Vagina (tissue), 2 donors: ENCODE measurements at regions not wholly inside any gene's neighbourhood (a gene's known extent, or its start where the extent isn't known, plus 50 kb on each side); places are given as distances from the start of the nearest gene placed in this dataset.

Source experiments
- DNase-seq, 2 donors: peaks; one replicate each; pipeline ENCODE4 v3.0.0-alpha.2; 2017; ENCODE audit errors: extremely low spot score in 2 of 2
- H3K27ac ChIP-seq: fragments of 200-600 bp; sonication (generic); one replicate; pipeline ENCODE4 v1.5.1; 2019
- H3K27me3 ChIP-seq: fragments of 200-600 bp; sonication (generic); one replicate; pipeline ENCODE4 v1.5.1; 2019
- H3K36me3 ChIP-seq, 2 donors: fragments of 200-600 bp; sonication (generic); one replicate each; pipeline ENCODE4 v1.5.1; 2017 to 2019
- H3K4me1 ChIP-seq: fragments of 200-600 bp; sonication (generic); one replicate; pipeline ENCODE4 v1.5.1; 2019
- H3K4me3 ChIP-seq, 2 donors: fragments of 200-600 bp; sonication (generic); 1 replicate in 1 of 2; 2 replicates in 1 of 2; pipeline ENCODE4 v1.5.1; 2016 to 2019
- H3K9me3 ChIP-seq: fragments of 200-600 bp; sonication (generic); one replicate; pipeline ENCODE4 v1.5.1; 2019
- CTCF ChIP-seq, 3 experiments: fragments of 450-650 bp in 2 of 3; fragments of 200-600 bp in 1 of 3; sonication (generic) in 1 of 3; IDR thresholded peaks; one replicate each; pipeline ENCODE4 v1.5.1; 2017 to 2019; ENCODE audit warnings: antibody characterized with exemption in 3 of 3, mild to moderate bottlenecking in 2 of 3, moderate library complexity in 2 of 3
- POLR2A ChIP-seq, 2 donors: fragments of 450-650 bp; IDR thresholded peaks; one replicate each; pipeline ENCODE4 v1.6.1; 2017; ENCODE audit warnings: antibody characterized with exemption in 2 of 2, mild to moderate bottlenecking in 2 of 2, moderate library complexity in 2 of 2
- POLR2AphosphoS5 ChIP-seq, 2 donors: sonication (generic); formaldehyde crosslinking; IDR thresholded peaks; one replicate each; pipeline ENCODE4 v1.9.0; 2017; ENCODE audit warnings: antibody characterized with exemption in 2 of 2, mild to moderate bottlenecking in 2 of 2, low read depth in 1 of 2; ENCODE audit not compliant: insufficient read depth in 1 of 2
- intact Hi-C: fragments of 100-400 bp; cut with DNase I; formaldehyde crosslinking; loops from one replicate; pipeline ENCODE4 v1.15.1; 2023

GRCh38 chr4:38325629-38325913, 338.4 kb upstream of the KLF3 start:
- no peaks in the 10 kb centered on the region for H3K9me3 ChIP-seq
- intact Hi-C loops: no loop called here
- no peaks in the 10 kb centered on the region for H3K36me3 ChIP-seq
- no peaks in the 10 kb centered on the region for H3K27me3 ChIP-seq
- no peak for DNase-seq
- peaks cover 5% of the 10 kb centered on the region for H3K4me1 ChIP-seq
- H3K27ac ChIP-seq: no peak overlapping the region
- no peak for TF ChIP-seq CTCF (IDR thresholded peaks at IDR 0.05)
- no peak for TF ChIP-seq POLR2A (IDR thresholded peaks at IDR 0.05)
- TF ChIP-seq POLR2AphosphoS5 (IDR thresholded peaks at IDR 0.05; ENCODE audit: insufficient read depth in 1 of 2, low read depth in 1 of 2): no peak
- H3K4me3 ChIP-seq: no peak overlapping the region

- Histone ChIP-seq H3K4me3 (no peak overlapping the region), H3K36me3 (no peaks in the 10 kb centered on the region), H3K4me1 (peaks cover 5% of the 10 kb centered on the region), H3K9me3 (no peaks in the 10 kb centered on the region), H3K27me3 (no peaks in the 10 kb centered on the region), H3K27ac (no peak overlapping the region)
- DNase-seq: no peak
- TF ChIP-seq POLR2A (IDR thresholded peaks at IDR 0.05) (no peak), POLR2AphosphoS5 (IDR thresholded peaks at IDR 0.05; ENCODE audit: insufficient read depth in 1 of 2, low read depth in 1 of 2) (no peak), CTCF (IDR thresholded peaks at IDR 0.05) (no peak)
- intact Hi-C loops: no loop called here
Measured at GRCh38 chr4:38326499-38326898, 337.5 kb upstream of the KLF3 start.

- peaks cover 5% of the 10 kb centered on the region for H3K4me1 ChIP-seq
- DNase-seq: no peak
- TF ChIP-seq CTCF (IDR thresholded peaks at IDR 0.05) (no peak), POLR2A (IDR thresholded peaks at IDR 0.05) (no peak), POLR2AphosphoS5 (IDR thresholded peaks at IDR 0.05; ENCODE audit: insufficient read depth in 1 of 2, low read depth in 1 of 2) (no peak)
- no peaks in the 10 kb centered on the region for H3K27me3 ChIP-seq
- no peaks in the 10 kb centered on the region for H3K9me3 ChIP-seq
- H3K27ac ChIP-seq: no peak overlapping the region
- intact Hi-C loops: no loop called here
- no peaks in the 10 kb centered on the region for H3K36me3 ChIP-seq
- no peak overlapping the region for H3K4me3 ChIP-seq
Measured at GRCh38 chr4:38327174-38327573, 336.8 kb upstream of the KLF3 start.

- H3K9me3 ChIP-seq: no peaks in the 10 kb centered on the region
- no peak overlapping the region for H3K27ac ChIP-seq
- intact Hi-C loops: no loop called here
- H3K27me3 ChIP-seq: no peaks in the 10 kb centered on the region
- H3K4me1 ChIP-seq: no peaks in the 10 kb centered on the region
- no peaks in the 10 kb centered on the region for H3K36me3 ChIP-seq
- no peak for DNase-seq
- no peak for TF ChIP-seq POLR2AphosphoS5 (IDR thresholded peaks at IDR 0.05; ENCODE audit: insufficient read depth in 1 of 2, low read depth in 1 of 2)
- no peak for TF ChIP-seq POLR2A (IDR thresholded peaks at IDR 0.05)
- TF ChIP-seq CTCF (IDR thresholded peaks at IDR 0.05): no peak
- no peak overlapping the region for H3K4me3 ChIP-seq
Measured at GRCh38 chr4:38328989-38329729, 334.8 kb upstream of the KLF3 start.

GRCh38 chr4:38330321-38330720, 333.7 kb upstream of the KLF3 start:
- DNase-seq: no peak
- Histone ChIP-seq H3K9me3 (no peaks in the 10 kb centered on the region), H3K4me3 (no peak overlapping the region), H3K4me1 (no peaks in the 10 kb centered on the region), H3K27me3 (no peaks in the 10 kb centered on the region), H3K27ac (no peak overlapping the region), H3K36me3 (no peaks in the 10 kb centered on the region)
- TF ChIP-seq POLR2A (IDR thresholded peaks at IDR 0.05): no peak
- TF ChIP-seq POLR2AphosphoS5 (IDR thresholded peaks at IDR 0.05; ENCODE audit: insufficient read depth in 1 of 2, low read depth in 1 of 2): no peak
- TF ChIP-seq CTCF (IDR thresholded peaks at IDR 0.05): no peak
- intact Hi-C loops: no loop called here
